A673 (cell line): ENCODE measurements at regions not wholly inside any gene's neighbourhood (a gene's known extent, or its start where the extent isn't known, plus 50 kb on each side); places are given as distances from the start of the nearest gene placed in this dataset.

Experiments
- BruUV-seq: library from RNA; stranded (reverse); fragments of 400-500 nt; replicated peaks from 2 replicates; lab custom pipeline; 2021; lab: Mats Ljungman, UMichigan
- CTCF ChIA-PET: fragments of 300-600 bp; sonication (Branson Sonifier 250); formaldehyde crosslinking; loops from one replicate; lab custom pipeline; 2022; ENCODE audit warnings: antibody characterized with exemption; lab: Charles Lee
- POLR2A ChIA-PET: fragments of 300-600 bp; sonication (Branson Sonifier 250); formaldehyde crosslinking; loops from one replicate; lab custom pipeline; 2022; ENCODE audit warnings: antibody characterized with exemption; ENCODE audit not compliant: low non-redundant PET; lab: Charles Lee
- DNase-seq: peaks from one replicate; pipeline ENCODE4 v3.0.0-alpha.2; 2015; ENCODE audit warnings: low spot score
- H3K27ac ChIP-seq: fragments of 200-600 bp; sonication (generic); 2 replicates; pipeline ENCODE4 v1.5.1; 2016; ENCODE audit warnings: mixed run types, low read depth, mild to moderate bottlenecking, mixed read lengths, antibody characterized with exemption, low read length; ENCODE audit not compliant: poor library complexity, severe bottlenecking
- H3K27me3 ChIP-seq: fragments of 200-600 bp; sonication (generic); replicated peaks from 2 replicates; pipeline ENCODE4 v1.6.1; 2017; ENCODE audit warnings: mixed run types, low read depth, mild to moderate bottlenecking, mixed read lengths, antibody characterized with exemption, low read length; ENCODE audit not compliant: insufficient read depth, poor library complexity
- H3K36me3 ChIP-seq: fragments of 200-600 bp; sonication (generic); 2 replicates; pipeline ENCODE4 v1.6.1; 2016; ENCODE audit warnings: mixed run types, mild to moderate bottlenecking, mixed read lengths, antibody characterized with exemption, low read length; ENCODE audit not compliant: insufficient read depth, poor library complexity, severe bottlenecking
- H3K4me1 ChIP-seq: fragments of 200-600 bp; sonication (generic); 2 replicates; pipeline ENCODE4 v1.6.1; 2017; ENCODE audit warnings: mixed run types, mild to moderate bottlenecking, mixed read lengths, antibody characterized with exemption, low read length; ENCODE audit not compliant: insufficient read depth, poor library complexity, severe bottlenecking
- H3K4me3 ChIP-seq: fragments of 200-600 bp; sonication (generic); 2 replicates; pipeline ENCODE4 v1.5.1; 2016; ENCODE audit warnings: low read depth, mixed run types, mild to moderate bottlenecking, mixed read lengths, low read length; ENCODE audit not compliant: poor library complexity, severe bottlenecking
- H3K9me3 ChIP-seq: fragments of 200-600 bp; sonication (generic); 2 replicates; pipeline ENCODE4 v1.6.1; 2016; ENCODE audit warnings: mixed run types, low read depth, mild to moderate bottlenecking, mixed read lengths, antibody characterized with exemption, low read length; ENCODE audit not compliant: poor library complexity, severe bottlenecking
- CTCF ChIP-seq: fragments of 300-800, 200-600 bp; sonication (generic); conservative IDR thresholded peaks from 2 replicates; pipeline ENCODE4 v1.5.1; 2017; ENCODE audit warnings: low read depth, mild to moderate bottlenecking, antibody characterized with exemption, low read length, moderate library complexity, mixed read lengths
- EZH2 ChIP-seq: fragments of 200-600 bp; sonication (generic); IDR thresholded peaks from 2 replicates; pipeline ENCODE4 v1.6.1; 2017; ENCODE audit warnings: borderline replicate concordance, low read depth, mild to moderate bottlenecking, mixed read lengths, antibody characterized with exemption, low read length; ENCODE audit not compliant: poor library complexity, severe bottlenecking
- intact Hi-C: fragments of 100-400 bp; cut with micrococcal nuclease; formaldehyde crosslinking; loops from one replicate; pipeline ENCODE4 v1.10.0; 2022; ENCODE audit not compliant: unreplicated experiment

- H3K36me3 ChIP-seq: no peaks in the 10 kb centered on the region
- H3K4me3 ChIP-seq: no peak overlapping the region
- no peak overlapping the region for H3K27ac ChIP-seq
- H3K4me1 ChIP-seq: no peaks in the 10 kb centered on the region
- intact Hi-C loops: no loop called here
- DNase-seq: no peak
- ChIA-PET POLR2A (no interaction called here), CTCF (interaction anchor here (0.6 kb wide), 1 partner anchor 1241 kb away, joined by 4 read pairs; no protein-coding TSS in a partner anchor)
- TF ChIP-seq EZH2: no peak
- TF ChIP-seq CTCF: no peak
- H3K9me3 ChIP-seq: no peaks in the 10 kb centered on the region
- BruUV-seq: no TSS peak
- no peaks in the 10 kb centered on the region for H3K27me3 ChIP-seq
These were observed 92.8 kb downstream of the PTGR3 start for GRCh38 chr18:75116165-75116564.

GRCh38 chr18:75115514-75115913 is 93.4 kb downstream of the PTGR3 start:
- Histone ChIP-seq H3K27ac (no peak overlapping the region), H3K9me3 (no peaks in the 10 kb centered on the region), H3K4me3 (no peak overlapping the region), H3K36me3 (no peaks in the 10 kb centered on the region), H3K4me1 (no peaks in the 10 kb centered on the region), H3K27me3 (no peaks in the 10 kb centered on the region)
- ChIA-PET CTCF (no interaction called here), POLR2A (no interaction called here)
- intact Hi-C loops: no loop called here
- no TSS peak for BruUV-seq
- no peak for TF ChIP-seq EZH2
- no peak for TF ChIP-seq CTCF
- no peak for DNase-seq
